HCT116 (cell line): ENCODE measurements at regions not wholly inside any gene's neighbourhood (a gene's known extent, or its start where the extent isn't known, plus 50 kb on each side); places are given as distances from the start of the nearest gene placed in this dataset.

Experiments
- ATAC-seq: fragments of 200-7000 bp; cut with Tn5 transposase; 2 replicates; pipeline ENCODE4 v1.9.1; 2020; ENCODE audit warnings: mild to moderate bottlenecking, moderate library complexity
- BruUV-seq: library from RNA; stranded (reverse); fragments of 400-500 nt; replicated peaks from 2 replicates; lab custom pipeline; 2021; lab: Mats Ljungman, UMichigan
- CTCF ChIA-PET: fragments of 300-600 bp; sonication (Branson Sonifier 250); formaldehyde crosslinking; loops from one replicate; lab custom pipeline; 2021; ENCODE audit warnings: antibody characterized with exemption; lab: Charles Lee
- POLR2A ChIA-PET: fragments of 300-600, 350-600 bp; sonication (Branson Sonifier 250); formaldehyde crosslinking; loops from one replicate; lab custom pipeline; 2021; ENCODE audit warnings: antibody characterized with exemption; lab: Charles Lee
- RAD21 ChIA-PET, 2 experiments: fragments of 300-600 bp; sonication (Branson Sonifier 250); formaldehyde crosslinking; loops; one replicate each; lab custom pipeline; 2023; ENCODE audit warnings: low total read pairs in 2 of 2; ENCODE audit not compliant: uncharacterized antibody in 2 of 2, unreplicated experiment in 2 of 2, low non-redundant PET in 1 of 2; lab: Charles Lee
- DNase-seq: peaks from one replicate; pipeline ENCODE4 v3.0.0-alpha.2; 2010; ENCODE audit warnings: low read depth, low spot score
- H2AFZ ChIP-seq: fragments of 200-600 bp; shearing (Covaris generic), sonication (generic); 2 replicates; pipeline ENCODE4 v1.6.1; 2017; ENCODE audit warnings: low read depth, mixed run types, mixed read lengths, antibody characterized with exemption, low read length; ENCODE audit not compliant: poor library complexity, severe bottlenecking
- H3K27ac ChIP-seq: 2 replicates; pipeline ENCODE4 v1.5.1; 2012; ENCODE audit warnings: low read depth, low read length
- H3K27me3 ChIP-seq: fragments of 200-600 bp; sonication (generic); 2 replicates; pipeline ENCODE4 v1.6.1; 2016; ENCODE audit warnings: mixed run types, low read length, mixed read lengths; ENCODE audit not compliant: insufficient read depth
- H3K36me3 ChIP-seq, 2 experiments: fragments of 200-500 bp in 1 of 2; fragments of 200-600 bp in 1 of 2; sonication (Bioruptor generic) in 1 of 2; sonication (generic) in 1 of 2; 2 replicates each; pipeline versions ENCODE4 v1.5.1 to v1.6.1; 2014 to 2016; ENCODE audit warnings: low read length in 2 of 2, inconsistent platforms in 1 of 2, mixed read lengths in 1 of 2, mixed run types in 1 of 2; ENCODE audit not compliant: insufficient read depth in 2 of 2, control insufficient read depth in 1 of 2
- H3K4me1 ChIP-seq, 2 experiments: fragments of 200-600 bp in 1 of 2; sonication (generic) in 1 of 2; 2 replicates each; pipeline versions ENCODE4 v1.5.1 to v1.6.1; 2012 to 2017; ENCODE audit warnings: low read length in 2 of 2, inconsistent platforms in 1 of 2, mild to moderate bottlenecking in 1 of 2, mixed read lengths in 1 of 2, mixed run types in 1 of 2, moderate library complexity in 1 of 2; ENCODE audit not compliant: insufficient read depth in 2 of 2, control insufficient read depth in 1 of 2
- H3K4me2 ChIP-seq: fragments of 200-600 bp; sonication (generic); 2 replicates; pipeline ENCODE4 v1.6.1; 2017; ENCODE audit warnings: mixed run types, low read length, mixed read lengths
- H3K4me3 ChIP-seq, 2 experiments: fragments of 200-600 bp in 1 of 2; sonication (generic) in 1 of 2; replicated peaks in 1 of 2; 2 replicates each; pipeline ENCODE4 v1.5.1; 2011 to 2016; ENCODE audit warnings: low read length in 2 of 2, control low read depth in 1 of 2, low read depth in 1 of 2, mild to moderate bottlenecking in 1 of 2, mixed read lengths in 1 of 2, mixed run types in 1 of 2
- H3K79me2 ChIP-seq: fragments of 200-600 bp; sonication (generic); 2 replicates; pipeline ENCODE4 v1.6.1; 2017; ENCODE audit warnings: mild to moderate bottlenecking, mixed run types, low read length, moderate library complexity, mixed read lengths; ENCODE audit not compliant: insufficient read depth
- H3K9ac ChIP-seq: fragments of 200-600 bp; sonication (generic); 2 replicates; pipeline ENCODE4 v1.6.1; 2016; ENCODE audit warnings: low read length, mixed read lengths
- H3K9me2 ChIP-seq: fragments of 200-600 bp; sonication (generic), shearing (Covaris generic); 2 replicates; pipeline ENCODE4 v1.6.1; 2017; ENCODE audit warnings: mixed run types, mild to moderate bottlenecking, moderate library complexity; ENCODE audit not compliant: insufficient read depth
- H3K9me3 ChIP-seq, 2 experiments: fragments of 200-500 bp in 1 of 2; fragments of 200-600 bp in 1 of 2; sonication (Bioruptor generic) in 1 of 2; sonication (generic) in 1 of 2; 2 replicates each; pipeline ENCODE4 v1.6.1; 2014 to 2017; ENCODE audit warnings: low read length in 2 of 2, mixed read lengths in 2 of 2, inconsistent platforms in 1 of 2, low read depth in 1 of 2, mild to moderate bottlenecking in 1 of 2, mixed run types in 1 of 2, moderate library complexity in 1 of 2; ENCODE audit not compliant: control insufficient read depth in 1 of 2, insufficient read depth in 1 of 2
- H4K20me1 ChIP-seq: fragments of 200-600 bp; sonication (generic), shearing (Covaris generic); 2 replicates; pipeline ENCODE4 v1.6.1; 2017; ENCODE audit warnings: mixed run types, mild to moderate bottlenecking, moderate library complexity; ENCODE audit not compliant: insufficient read depth
- CBX3 ChIP-seq: IDR thresholded peaks from 2 replicates; pipeline ENCODE4 v1.6.1; 2012; ENCODE audit warnings: low read depth
- CEBPB ChIP-seq: IDR thresholded peaks from 2 replicates; pipeline ENCODE4 v1.6.1; 2012; ENCODE audit warnings: low read depth
- EGR1 ChIP-seq: IDR thresholded peaks from 2 replicates; pipeline ENCODE4 v1.6.1; 2012; ENCODE audit warnings: low read depth
- ELF1 ChIP-seq: IDR thresholded peaks from 2 replicates; pipeline ENCODE4 v1.6.1; 2012; ENCODE audit warnings: low read depth, borderline replicate concordance
- EZH2 ChIP-seq: fragments of 200-600 bp; sonication (generic); IDR thresholded peaks from 2 replicates; pipeline ENCODE4 v1.6.1; 2017; ENCODE audit warnings: antibody characterized with exemption, mixed run types
- EZH2phosphoT487 ChIP-seq: fragments of 200-600 bp; IDR thresholded peaks from 2 replicates; pipeline ENCODE4 v1.6.1; 2018; ENCODE audit warnings: antibody characterized with exemption, borderline replicate concordance
- POLR2A ChIP-seq: IDR thresholded peaks from 2 replicates; pipeline ENCODE4 v1.7.0; 2011; ENCODE audit warnings: borderline replicate concordance; ENCODE audit not compliant: insufficient read depth, insufficient read length; ENCODE audit errors: extremely low read depth
- POLR2AphosphoS5 ChIP-seq: IDR thresholded peaks from 2 replicates; pipeline ENCODE4 v1.6.1; 2011; ENCODE audit warnings: mild to moderate bottlenecking, low read depth, low read length, moderate library complexity
- SIN3A ChIP-seq: IDR thresholded peaks from 2 replicates; pipeline ENCODE4 v1.6.1; 2012; ENCODE audit warnings: low read depth
- SRF ChIP-seq: IDR thresholded peaks from 2 replicates; pipeline ENCODE4 v1.6.1; 2012; ENCODE audit warnings: low read depth
- TCF7L2 ChIP-seq: IDR thresholded peaks from 2 replicates; pipeline ENCODE4 v1.7.0; 2011; ENCODE audit warnings: borderline replicate concordance, inconsistent platforms; ENCODE audit not compliant: insufficient read depth, insufficient read length; ENCODE audit errors: extremely low read depth
- YY1 ChIP-seq: IDR thresholded peaks from 2 replicates; pipeline ENCODE4 v1.6.1; 2011; ENCODE audit warnings: low read length, low read depth, moderate library complexity, mild to moderate bottlenecking; ENCODE audit not compliant: insufficient replicate concordance; ENCODE audit errors: extremely low read depth
- ZNF274 ChIP-seq: fragments of 200-500 bp; sonication (Bioruptor generic); IDR thresholded peaks from 2 replicates; pipeline ENCODE4 v1.6.1; 2014; ENCODE audit warnings: mild to moderate bottlenecking, low read depth, low read length, inconsistent platforms
- intact Hi-C: fragments of 100-400 bp; cut with micrococcal nuclease; formaldehyde crosslinking; loops from 2 replicates; pipeline ENCODE4 v1.10.0; 2022
- TF ChIP-seq, protein P1 (sequence below), 3 experiments: fragments of 200-600 bp in 1 of 3; sonication (generic) in 1 of 3; IDR thresholded peaks in 2 of 3; conservative IDR thresholded peaks in 1 of 3; 2 replicates each; pipeline ENCODE4 v1.5.1; 2012 to 2017; ENCODE audit warnings: low read depth in 2 of 3, low read length in 2 of 3, antibody characterized with exemption in 1 of 3, borderline replicate concordance in 1 of 3, control low read depth in 1 of 3, mild to moderate bottlenecking in 1 of 3, mixed read lengths in 1 of 3, mixed run types in 1 of 3, moderate library complexity in 1 of 3; ENCODE audit not compliant: insufficient read depth in 1 of 3
- TF ChIP-seq, protein P2 (sequence below): IDR thresholded peaks from 2 replicates; pipeline ENCODE4 v1.6.1; 2012
- TF ChIP-seq, protein P3 (sequence below): IDR thresholded peaks from 2 replicates; pipeline ENCODE4 v1.6.1; 2012; ENCODE audit warnings: low read depth

DNA sequence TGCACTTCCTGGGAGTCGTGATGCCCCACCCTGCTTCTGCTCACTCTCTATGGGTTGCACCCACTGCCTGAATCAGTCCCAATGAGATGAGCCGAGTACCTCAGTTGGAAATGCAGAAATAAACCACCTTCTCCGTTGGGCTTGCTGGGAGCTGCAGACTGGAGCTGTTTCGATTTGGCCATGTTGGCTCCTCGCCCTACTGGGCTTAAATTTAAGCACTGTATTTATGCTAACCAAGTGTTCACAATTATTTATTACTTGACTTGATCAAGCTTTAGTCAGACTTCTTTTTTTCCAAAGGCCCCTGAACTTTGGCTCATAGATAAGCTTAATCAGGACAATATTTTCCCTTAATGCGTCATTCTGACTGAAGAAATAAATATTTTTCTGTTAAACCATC is 1072.4 kb upstream of the CDH9 start:
- intact Hi-C loops, result no loop called here
- RAD21 ChIA-PET, result no interaction called here
- H3K4me3 ChIP-seq, result no peak overlapping the region
- no peak for DNase-seq
- no peaks in the 10 kb centered on the region for H3K36me3 ChIP-seq
- TF ChIP-seq SRF (no peak), CEBPB (no peak)
- TF ChIP-seq, protein P1, sequence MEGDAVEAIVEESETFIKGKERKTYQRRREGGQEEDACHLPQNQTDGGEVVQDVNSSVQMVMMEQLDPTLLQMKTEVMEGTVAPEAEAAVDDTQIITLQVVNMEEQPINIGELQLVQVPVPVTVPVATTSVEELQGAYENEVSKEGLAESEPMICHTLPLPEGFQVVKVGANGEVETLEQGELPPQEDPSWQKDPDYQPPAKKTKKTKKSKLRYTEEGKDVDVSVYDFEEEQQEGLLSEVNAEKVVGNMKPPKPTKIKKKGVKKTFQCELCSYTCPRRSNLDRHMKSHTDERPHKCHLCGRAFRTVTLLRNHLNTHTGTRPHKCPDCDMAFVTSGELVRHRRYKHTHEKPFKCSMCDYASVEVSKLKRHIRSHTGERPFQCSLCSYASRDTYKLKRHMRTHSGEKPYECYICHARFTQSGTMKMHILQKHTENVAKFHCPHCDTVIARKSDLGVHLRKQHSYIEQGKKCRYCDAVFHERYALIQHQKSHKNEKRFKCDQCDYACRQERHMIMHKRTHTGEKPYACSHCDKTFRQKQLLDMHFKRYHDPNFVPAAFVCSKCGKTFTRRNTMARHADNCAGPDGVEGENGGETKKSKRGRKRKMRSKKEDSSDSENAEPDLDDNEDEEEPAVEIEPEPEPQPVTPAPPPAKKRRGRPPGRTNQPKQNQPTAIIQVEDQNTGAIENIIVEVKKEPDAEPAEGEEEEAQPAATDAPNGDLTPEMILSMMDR (IDR thresholded peaks at IDR 0.05 in 2 of 3, conservative IDR thresholded peaks at IDR 0.05 in 1 of 3; ENCODE audit: borderline replicate concordance in 1 of 3, insufficient read depth in 1 of 3, low read depth in 2 of 3, low read length in 2 of 3), result no peak
- TF ChIP-seq, protein P2, sequence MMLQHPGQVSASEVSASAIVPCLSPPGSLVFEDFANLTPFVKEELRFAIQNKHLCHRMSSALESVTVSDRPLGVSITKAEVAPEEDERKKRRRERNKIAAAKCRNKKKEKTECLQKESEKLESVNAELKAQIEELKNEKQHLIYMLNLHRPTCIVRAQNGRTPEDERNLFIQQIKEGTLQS, result no peak
- TF ChIP-seq, all 23 proteins: peak for 0
- H2AFZ ChIP-seq, result no peak overlapping the region
- H4K20me1 ChIP-seq, result no peaks in the 10 kb centered on the region
- POLR2A ChIA-PET, result no interaction called here
- BruUV-seq, result no TSS peak
- H3K79me2 ChIP-seq, result no peaks in the 10 kb centered on the region
- ATAC-seq, result no peak
- no peaks in the 10 kb centered on the region for H3K4me1 ChIP-seq
- no peak overlapping the region for H3K27ac ChIP-seq
- no peaks in the 10 kb centered on the region for H3K9me2 ChIP-seq
- H3K9me3 ChIP-seq, result peaks cover 3% of the 10 kb centered on the region in 2 experiments; a peak in 1 of 4 replicates
- H3K4me2 ChIP-seq, result no peak overlapping the region
- H3K9ac ChIP-seq, result no peak overlapping the region
- CTCF ChIA-PET, result no interaction called here
- H3K27me3 ChIP-seq, result no peaks in the 10 kb centered on the region

DNA sequence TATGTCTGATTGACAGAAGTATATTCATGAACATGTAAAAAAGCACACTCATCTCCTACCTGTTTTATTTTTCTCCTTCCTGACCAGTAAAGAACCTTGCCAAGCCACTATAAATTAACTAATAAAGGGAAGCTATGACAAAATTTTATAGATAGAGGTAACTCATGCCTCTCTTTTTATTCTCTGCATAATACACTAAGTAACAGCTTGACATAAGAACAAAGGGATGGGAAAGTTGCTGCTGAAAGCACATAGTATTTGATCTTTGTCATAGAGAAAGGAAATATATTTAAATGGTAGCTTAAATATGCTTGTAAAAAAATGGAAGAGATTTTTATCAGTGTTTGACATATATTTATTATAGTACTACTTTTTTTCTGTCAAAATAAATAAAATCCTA is 1065.7 kb upstream of the CDH9 start:
- intact Hi-C loops, result no loop called here
- H2AFZ ChIP-seq, result no peak overlapping the region
- RAD21 ChIA-PET, result no interaction called here
- H3K79me2 ChIP-seq, result no peaks in the 10 kb centered on the region
- TF ChIP-seq CBX3, result no peak
- TF ChIP-seq, protein P2, result no peak
- TF ChIP-seq POLR2A, result no peak
- TF ChIP-seq TCF7L2, result no peak
- TF ChIP-seq SIN3A, result no peak
- no peak for TF ChIP-seq EGR1
- no peak for TF ChIP-seq ZNF274
- TF ChIP-seq EZH2, result no peak
- TF ChIP-seq EZH2phosphoT487, result no peak
- TF ChIP-seq YY1, result no peak
- TF ChIP-seq, protein P3, sequence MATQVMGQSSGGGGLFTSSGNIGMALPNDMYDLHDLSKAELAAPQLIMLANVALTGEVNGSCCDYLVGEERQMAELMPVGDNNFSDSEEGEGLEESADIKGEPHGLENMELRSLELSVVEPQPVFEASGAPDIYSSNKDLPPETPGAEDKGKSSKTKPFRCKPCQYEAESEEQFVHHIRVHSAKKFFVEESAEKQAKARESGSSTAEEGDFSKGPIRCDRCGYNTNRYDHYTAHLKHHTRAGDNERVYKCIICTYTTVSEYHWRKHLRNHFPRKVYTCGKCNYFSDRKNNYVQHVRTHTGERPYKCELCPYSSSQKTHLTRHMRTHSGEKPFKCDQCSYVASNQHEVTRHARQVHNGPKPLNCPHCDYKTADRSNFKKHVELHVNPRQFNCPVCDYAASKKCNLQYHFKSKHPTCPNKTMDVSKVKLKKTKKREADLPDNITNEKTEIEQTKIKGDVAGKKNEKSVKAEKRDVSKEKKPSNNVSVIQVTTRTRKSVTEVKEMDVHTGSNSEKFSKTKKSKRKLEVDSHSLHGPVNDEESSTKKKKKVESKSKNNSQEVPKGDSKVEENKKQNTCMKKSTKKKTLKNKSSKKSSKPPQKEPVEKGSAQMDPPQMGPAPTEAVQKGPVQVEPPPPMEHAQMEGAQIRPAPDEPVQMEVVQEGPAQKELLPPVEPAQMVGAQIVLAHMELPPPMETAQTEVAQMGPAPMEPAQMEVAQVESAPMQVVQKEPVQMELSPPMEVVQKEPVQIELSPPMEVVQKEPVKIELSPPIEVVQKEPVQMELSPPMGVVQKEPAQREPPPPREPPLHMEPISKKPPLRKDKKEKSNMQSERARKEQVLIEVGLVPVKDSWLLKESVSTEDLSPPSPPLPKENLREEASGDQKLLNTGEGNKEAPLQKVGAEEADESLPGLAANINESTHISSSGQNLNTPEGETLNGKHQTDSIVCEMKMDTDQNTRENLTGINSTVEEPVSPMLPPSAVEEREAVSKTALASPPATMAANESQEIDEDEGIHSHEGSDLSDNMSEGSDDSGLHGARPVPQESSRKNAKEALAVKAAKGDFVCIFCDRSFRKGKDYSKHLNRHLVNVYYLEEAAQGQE, result no peak
- TF ChIP-seq POLR2AphosphoS5, result no peak
- TF ChIP-seq ELF1, result no peak
- CTCF ChIA-PET, result no interaction called here
- peaks cover 0 to 6% of the 10 kb centered on the region in 2 experiments; a peak in 3 of 4 replicates for H3K9me3 ChIP-seq
- no peak overlapping the region for H3K9ac ChIP-seq
- H3K27ac ChIP-seq, result no peak overlapping the region
- no peak for ATAC-seq
- H3K9me2 ChIP-seq, result no peaks in the 10 kb centered on the region
- no peak overlapping the region for H3K4me3 ChIP-seq
- no peaks in the 10 kb centered on the region for H3K36me3 ChIP-seq
- no peak for DNase-seq
- POLR2A ChIA-PET, result no interaction called here
- H4K20me1 ChIP-seq, result no peaks in the 10 kb centered on the region
- no peaks in the 10 kb centered on the region for H3K4me1 ChIP-seq
- no TSS peak for BruUV-seq
- no peaks in the 10 kb centered on the region for H3K27me3 ChIP-seq
- H3K4me2 ChIP-seq, result no peak overlapping the region
